Activated CD4-positive, alpha-beta T cell treated with anti-CD3 and anti-CD28 coated beads for 36 hours (primary cell): ENCODE measurements at regions not wholly inside any gene's neighbourhood (a gene's known extent, or its start where the extent isn't known, plus 50 kb on each side); places are given as distances from the start of the nearest gene placed in this dataset.
"Not testable (repeated sequence)": the region's sequence is repeated elsewhere in the genome, so short reads cannot be mapped to it uniquely, and the experiment has no call there.

Experiments used
- ATAC-seq: fragments of 200-7000 bp; cut with Tn5 transposase; one replicate; pipeline ENCODE4 v1.10.0; 2021; ENCODE audit warnings: mild to moderate bottlenecking, moderate library complexity
- CTCF ChIA-PET: fragments of 350-600 bp; sonication (Branson Sonifier 250); formaldehyde crosslinking; loops from one replicate; lab custom pipeline; 2021; ENCODE audit warnings: antibody characterized with exemption; lab: Charles Lee
- POLR2A ChIA-PET: fragments of 350-600 bp; sonication (Branson Sonifier 250); formaldehyde crosslinking; loops from one replicate; lab custom pipeline; 2021; ENCODE audit warnings: antibody characterized with exemption, inconsistent platforms; lab: Charles Lee
- DNase-seq: peaks from one replicate; pipeline ENCODE4 v3.0.0-alpha.2; 2020
- H3K27ac Mint-ChIP-seq: one replicate; pipeline ENCODE4 v1.8.0; 2021; ENCODE audit warnings: mixed read lengths
- H3K27me3 Mint-ChIP-seq: one replicate; pipeline ENCODE4 v1.8.0; 2021; ENCODE audit warnings: mixed read lengths
- H3K36me3 Mint-ChIP-seq: one replicate; pipeline ENCODE4 v1.8.0; 2021; ENCODE audit warnings: low read depth, mixed read lengths
- H3K4me1 Mint-ChIP-seq: one replicate; pipeline ENCODE4 v1.8.0; 2021; ENCODE audit warnings: mixed read lengths
- H3K4me3 Mint-ChIP-seq: one replicate; pipeline ENCODE4 v1.8.0; 2021; ENCODE audit warnings: mild to moderate bottlenecking, moderate library complexity, mixed read lengths
- H3K9me3 Mint-ChIP-seq: one replicate; pipeline ENCODE4 v1.8.0; 2021; ENCODE audit warnings: low read depth, mixed read lengths
- intact Hi-C, 2 experiments: fragments of 100-400 bp; cut with DNase I in 1 of 2; cut with micrococcal nuclease in 1 of 2; formaldehyde crosslinking; loops; one replicate each; pipeline versions ENCODE4 v1.14.2 to v1.15.1; 2022 to 2024; cut with DNase I, micrococcal nuclease

DNA sequence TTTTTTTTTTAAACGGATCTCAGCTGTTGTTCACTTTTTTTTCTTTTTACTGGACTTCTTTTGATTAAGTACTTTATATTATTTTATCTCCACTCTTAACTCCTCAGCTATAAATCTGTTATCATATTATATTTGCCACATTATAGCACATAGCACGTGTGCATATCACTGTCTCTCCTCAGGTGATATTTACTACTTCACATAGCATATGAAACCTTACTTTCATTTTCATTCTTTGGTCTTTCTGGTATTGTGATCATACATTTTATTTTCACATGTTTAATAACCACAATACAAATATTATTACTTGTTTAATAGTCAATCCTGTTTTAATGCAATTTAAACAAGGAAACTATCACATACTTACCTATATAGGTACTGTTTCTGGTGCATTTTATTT, 993.1 kb upstream of the TMEFF2 start:
- Mint-ChIP-seq H3K27ac (no peak overlapping the region), H3K27me3 (no peaks in the 10 kb centered on the region), H3K4me1 (peaks cover 5% of the 10 kb centered on the region), H3K36me3 (no peaks in the 10 kb centered on the region), H3K4me3 (no peak overlapping the region), H3K9me3 (no peaks in the 10 kb centered on the region)
- intact Hi-C loops = no loop called here
- DNase-seq (no peak), ATAC-seq (no peak)
- ChIA-PET POLR2A (no interaction called here), CTCF (no interaction called here)

- H3K9me3 Mint-ChIP-seq, DNase-seq, POLR2A ChIA-PET, H3K27me3 Mint-ChIP-seq, H3K4me1 Mint-ChIP-seq, ATAC-seq, H3K27ac Mint-ChIP-seq, intact Hi-C loops, CTCF ChIA-PET, H3K36me3 Mint-ChIP-seq, H3K4me3 Mint-ChIP-seq: not testable (repeated sequence)
Observed at GRCh38 chr2:193170981-193171380, 976.2 kb upstream of the TMEFF2 start.

DNA sequence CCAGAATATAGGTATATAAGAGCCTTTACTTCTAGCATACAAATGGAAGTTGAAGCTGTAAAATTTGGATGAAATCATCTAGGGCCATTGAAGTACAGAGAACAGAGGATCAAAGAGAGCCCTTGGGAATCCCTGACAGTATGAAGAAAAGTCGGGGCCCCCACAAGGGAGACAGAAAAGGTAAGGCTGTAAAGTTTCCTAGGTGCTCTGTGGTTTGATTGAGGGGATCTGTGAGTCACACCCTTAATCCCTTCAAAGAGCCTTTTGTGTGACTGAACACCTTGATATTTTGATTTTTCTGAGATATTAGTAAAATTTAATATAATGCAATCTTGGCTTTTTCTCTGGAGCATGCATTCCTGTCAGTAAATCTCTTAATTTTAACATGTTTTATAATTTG, 961.7 kb upstream of the TMEFF2 start:
- ATAC-seq (no peak), DNase-seq (no peak)
- CTCF ChIA-PET = no interaction called here
- Mint-ChIP-seq H3K27ac (no peak overlapping the region), H3K36me3 (no peaks in the 10 kb centered on the region), H3K4me3 (no peak overlapping the region), H3K9me3 (no peaks in the 10 kb centered on the region), H3K27me3 (no peaks in the 10 kb centered on the region), H3K4me1 (no peaks in the 10 kb centered on the region)
- intact Hi-C loops = no loop called here
- POLR2A ChIA-PET = no interaction called here

DNA sequence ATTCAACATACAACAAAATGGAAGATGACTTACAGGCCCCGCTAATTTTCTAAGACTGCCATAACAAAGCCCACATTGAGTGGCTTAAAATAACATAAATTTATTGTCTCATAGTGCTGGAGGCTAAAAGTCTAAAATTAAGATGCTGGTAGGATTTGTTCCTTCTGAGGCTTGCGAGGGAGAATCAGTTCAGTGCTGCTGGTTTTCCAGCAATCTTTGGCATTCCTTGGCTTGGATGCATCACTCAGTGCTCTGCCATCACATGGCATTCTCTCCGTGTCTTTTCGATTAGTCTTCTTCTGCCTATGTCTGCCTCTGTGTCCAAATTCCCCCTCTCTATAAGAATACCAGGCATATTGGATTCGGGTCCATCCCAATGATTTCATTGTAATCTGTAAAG, 959.3 kb upstream of the TMEFF2 start:
- H3K9me3 Mint-ChIP-seq = no peaks in the 10 kb centered on the region
- no peak overlapping the region for H3K27ac Mint-ChIP-seq
- ChIA-PET CTCF (no interaction called here), POLR2A (no interaction called here)
- ATAC-seq (no peak), DNase-seq (no peak)
- intact Hi-C loops = no loop called here
- H3K27me3 Mint-ChIP-seq = no peaks in the 10 kb centered on the region
- H3K4me1 Mint-ChIP-seq = no peaks in the 10 kb centered on the region
- H3K4me3 Mint-ChIP-seq = no peak overlapping the region
- no peaks in the 10 kb centered on the region for H3K36me3 Mint-ChIP-seq

GRCh38 chr2:193153576-193153975, 958.8 kb upstream of the TMEFF2 start:
- Mint-ChIP-seq H3K4me3 (no peak overlapping the region), H3K4me1 (no peaks in the 10 kb centered on the region), H3K27me3 (no peaks in the 10 kb centered on the region), H3K36me3 (no peaks in the 10 kb centered on the region), H3K9me3 (no peaks in the 10 kb centered on the region), H3K27ac (no peak overlapping the region)
- no peak for DNase-seq
- no peak for ATAC-seq
- POLR2A ChIA-PET = no interaction called here
- intact Hi-C loops = no loop called here
- CTCF ChIA-PET = no interaction called here

- CTCF ChIA-PET, H3K4me3 Mint-ChIP-seq, ATAC-seq, H3K27ac Mint-ChIP-seq, POLR2A ChIA-PET, DNase-seq, H3K9me3 Mint-ChIP-seq, H3K36me3 Mint-ChIP-seq, intact Hi-C loops, H3K27me3 Mint-ChIP-seq, H3K4me1 Mint-ChIP-seq: not testable (repeated sequence)
Observed at GRCh38 chr2:193142467-193142866, 947.7 kb upstream of the TMEFF2 start.

- no peak overlapping the region for H3K4me3 Mint-ChIP-seq
- H3K4me1 Mint-ChIP-seq = no peaks in the 10 kb centered on the region
- no peak for DNase-seq
- no peak for ATAC-seq
- ChIA-PET CTCF (no interaction called here), POLR2A (no interaction called here)
- no peaks in the 10 kb centered on the region for H3K27me3 Mint-ChIP-seq
- intact Hi-C loops = no loop called here
- no peak overlapping the region for H3K27ac Mint-ChIP-seq
- H3K9me3 Mint-ChIP-seq = no peaks in the 10 kb centered on the region
- H3K36me3 Mint-ChIP-seq = no peaks in the 10 kb centered on the region
Observed at GRCh38 chr2:193141998-193142397, 947.3 kb upstream of the TMEFF2 start.

DNA sequence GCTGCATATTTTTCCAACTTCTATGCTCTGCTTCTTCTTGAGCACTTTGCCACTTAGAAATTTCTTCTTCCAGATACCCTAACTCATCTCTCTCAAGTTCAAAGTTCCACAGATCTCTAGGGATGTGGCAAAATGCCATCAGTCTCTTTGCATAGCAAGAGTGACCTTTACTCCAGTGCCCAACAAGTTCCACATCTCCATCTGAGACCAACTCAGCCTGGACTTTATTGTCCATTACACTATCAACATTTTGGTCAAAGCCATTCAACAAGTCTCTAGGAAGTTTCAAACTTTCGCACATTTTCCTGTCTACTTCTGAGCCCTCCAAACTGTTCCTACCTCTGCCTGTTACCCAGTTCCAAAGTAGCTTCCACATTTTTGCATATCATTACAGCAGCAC, 946.2 kb upstream of the TMEFF2 start:
- DNase-seq, intact Hi-C loops: not testable (repeated sequence)

GRCh38 chr2:193124815-193125214, 930.1 kb upstream of the TMEFF2 start:
- no peak overlapping the region for H3K4me3 Mint-ChIP-seq
- H3K9me3 Mint-ChIP-seq = no peaks in the 10 kb centered on the region
- DNase-seq (no peak), ATAC-seq (no peak)
- intact Hi-C loops = no loop called here
- ChIA-PET CTCF (no interaction called here), POLR2A (no interaction called here)
- H3K36me3 Mint-ChIP-seq = no peaks in the 10 kb centered on the region
- H3K4me1 Mint-ChIP-seq = no peaks in the 10 kb centered on the region
- H3K27ac Mint-ChIP-seq = no peak overlapping the region
- no peaks in the 10 kb centered on the region for H3K27me3 Mint-ChIP-seq

More for the DNA sequence above, 946.2 kb upstream of the TMEFF2 start:
- H3K27me3 Mint-ChIP-seq, H3K27ac Mint-ChIP-seq, H3K36me3 Mint-ChIP-seq, H3K4me3 Mint-ChIP-seq, CTCF ChIA-PET, H3K9me3 Mint-ChIP-seq, H3K4me1 Mint-ChIP-seq, ATAC-seq, POLR2A ChIA-PET: not testable (repeated sequence)

DNA sequence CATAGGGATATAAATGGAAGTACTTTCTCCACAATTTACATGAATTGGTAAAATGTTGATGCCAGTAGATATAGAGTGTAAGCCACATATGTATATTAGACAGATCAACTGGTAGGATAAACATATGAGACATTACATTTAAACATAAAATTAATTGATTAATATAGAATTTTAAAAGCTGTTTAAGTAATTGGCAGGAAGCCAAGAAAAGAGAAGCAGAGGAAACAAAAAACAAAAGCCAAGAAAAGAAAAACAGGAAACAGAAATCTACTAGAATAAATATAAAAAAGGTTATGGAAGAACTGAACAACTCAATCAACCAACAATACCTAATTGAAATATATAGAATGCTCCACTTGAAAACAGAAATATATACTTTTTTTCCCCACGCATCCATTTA, 920.1 kb upstream of the TMEFF2 start:
- Mint-ChIP-seq H3K27me3 (no peaks in the 10 kb centered on the region), H3K4me3 (no peak overlapping the region), H3K4me1 (no peaks in the 10 kb centered on the region), H3K9me3 (no peaks in the 10 kb centered on the region), H3K36me3 (no peaks in the 10 kb centered on the region), H3K27ac (no peak overlapping the region)
- intact Hi-C loops = no loop called here
- ChIA-PET CTCF (no interaction called here), POLR2A (no interaction called here)
- no peak for ATAC-seq
- no peak for DNase-seq

GRCh38 chr2:193112986-193113385, 918.3 kb upstream of the TMEFF2 start:
- ChIA-PET CTCF (no interaction called here), POLR2A (no interaction called here)
- Mint-ChIP-seq H3K4me1 (no peaks in the 10 kb centered on the region), H3K27ac (no peak overlapping the region), H3K27me3 (no peaks in the 10 kb centered on the region), H3K4me3 (no peak overlapping the region), H3K9me3 (no peaks in the 10 kb centered on the region), H3K36me3 (no peaks in the 10 kb centered on the region)
- intact Hi-C loops = no loop called here
- ATAC-seq (no peak), DNase-seq (no peak)

- POLR2A ChIA-PET = no interaction called here
Observed at GRCh38 chr2:193103064-193103463, 908.3 kb upstream of the TMEFF2 start.

DNA sequence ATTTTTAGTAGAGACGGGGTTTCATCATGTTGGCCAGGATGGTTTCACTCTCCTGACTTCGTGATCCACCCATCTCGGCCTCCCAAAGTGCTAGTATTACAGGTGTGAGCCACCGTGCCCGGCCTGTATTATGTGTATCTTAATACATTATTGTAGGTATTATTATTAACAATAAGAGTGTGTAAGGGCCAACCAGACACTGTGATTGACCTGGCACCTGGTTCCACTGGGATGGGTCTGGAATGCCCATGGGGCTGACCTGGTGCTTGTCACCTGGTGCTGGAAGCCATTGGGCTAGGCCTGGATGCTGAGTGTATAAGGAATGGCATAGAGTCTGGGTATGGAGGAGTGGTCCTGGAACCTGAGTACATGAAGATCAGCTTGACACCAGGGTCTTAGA, 906.9 kb upstream of the TMEFF2 start:
- H3K27me3 Mint-ChIP-seq = no peaks in the 10 kb centered on the region
- intact Hi-C loops = no loop called here
- no peaks in the 10 kb centered on the region for H3K9me3 Mint-ChIP-seq
- no peaks in the 10 kb centered on the region for H3K36me3 Mint-ChIP-seq
- ATAC-seq = no peak
- ChIA-PET POLR2A (no interaction called here), CTCF (no interaction called here)
- DNase-seq = no peak
- no peak overlapping the region for H3K4me3 Mint-ChIP-seq
- H3K27ac Mint-ChIP-seq = no peak overlapping the region
- no peaks in the 10 kb centered on the region for H3K4me1 Mint-ChIP-seq

More at GRCh38 chr2:193103064-193103463, 908.3 kb upstream of the TMEFF2 start:
- H3K36me3 Mint-ChIP-seq = no peaks in the 10 kb centered on the region
- ATAC-seq (no peak), DNase-seq (no peak)
- no peaks in the 10 kb centered on the region for H3K9me3 Mint-ChIP-seq
- CTCF ChIA-PET = interaction anchor here (0.9 kb wide), 1 partner anchor 9 kb away, joined by 3 read pairs; no protein-coding TSS in a partner anchor
- no peak overlapping the region for H3K4me3 Mint-ChIP-seq
- H3K27me3 Mint-ChIP-seq = no peaks in the 10 kb centered on the region
- intact Hi-C loops = no loop called here
- H3K27ac Mint-ChIP-seq = no peak overlapping the region
- no peaks in the 10 kb centered on the region for H3K4me1 Mint-ChIP-seq
